Sigmoid colon (tissue), 6 donors: ENCODE measurements at regions not wholly inside any gene's neighbourhood (a gene's known extent, or its start where the extent isn't known, plus 50 kb on each side); places are given as distances from the start of the nearest gene placed in this dataset.

Source experiments
- DNase-seq: peaks from one replicate; pipeline ENCODE4 v3.0.0-alpha.2; 2019
- H3K27ac ChIP-seq, 4 donors: fragments of 200-600 bp; sonication (generic); one replicate each; pipeline ENCODE4 v1.5.1; 2016 to 2019; ENCODE audit warnings: mild to moderate bottlenecking in 1 of 4
- H3K27me3 ChIP-seq, 3 donors: fragments of 200-600 bp; sonication (generic); one replicate each; pipeline ENCODE4 v1.5.1; 2019; ENCODE audit warnings: mild to moderate bottlenecking in 1 of 3
- H3K36me3 ChIP-seq, 4 donors: fragments of 200-600 bp; sonication (generic); one replicate each; pipeline ENCODE4 v1.5.1; 2016 to 2019
- H3K4me1 ChIP-seq, 4 donors: fragments of 200-600 bp; sonication (generic); one replicate each; pipeline ENCODE4 v1.5.1; 2017 to 2019
- H3K4me3 ChIP-seq, 4 donors: fragments of 200-600 bp; sonication (generic); one replicate each; pipeline ENCODE4 v1.5.1; 2017 to 2019; ENCODE audit warnings: mild to moderate bottlenecking in 2 of 4, moderate library complexity in 1 of 4
- H3K9me3 ChIP-seq, 4 donors: fragments of 200-600 bp in 3 of 4; sonication (generic) in 3 of 4; one replicate each; pipeline versions ENCODE4 v1.5.1 to v1.6.1; 2013 to 2019
- CTCF ChIP-seq, 4 experiments: fragments of 450-650 bp in 3 of 4; fragments of 200-600 bp in 1 of 4; IDR thresholded peaks; one replicate each; pipeline ENCODE4 v1.5.1; 2016 to 2019; ENCODE audit warnings: antibody characterized with exemption in 4 of 4, mild to moderate bottlenecking in 3 of 4, moderate library complexity in 2 of 4
- EP300 ChIP-seq, 4 donors: sonication (generic); formaldehyde crosslinking; IDR thresholded peaks; one replicate each; pipeline ENCODE4 v1.6.1; 2017; ENCODE audit warnings: antibody characterized with exemption in 4 of 4
- POLR2A ChIP-seq, 2 donors: fragments of 450-650 bp; IDR thresholded peaks; one replicate each; pipeline ENCODE4 v1.6.1; 2016; ENCODE audit warnings: antibody characterized with exemption in 2 of 2, mild to moderate bottlenecking in 2 of 2, moderate library complexity in 2 of 2
- POLR2AphosphoS5 ChIP-seq, 4 donors: sonication (generic); formaldehyde crosslinking; IDR thresholded peaks; one replicate each; pipeline ENCODE4 v1.6.1; 2017; ENCODE audit warnings: antibody characterized with exemption in 4 of 4
- WGBS, 2 donors: extraction: QIAGEN DNeasy Blood & Tissue Kit; methylation state at CpG; one replicate each; pipeline ENCODE4 v1.1.7; 2013; 5-methylcytosine and 5-hydroxymethylcytosine counted together
- intact Hi-C: fragments of 100-400 bp; cut with DNase I; formaldehyde crosslinking; loops from one replicate; pipeline ENCODE4 v1.15.1; 2023
- donor health status: healthy with polysubstance abuse.
- donor health status: healthy.

GRCh38 chr6:77136086-77136485 lies 327.2 kb downstream of the HTR1B start:
- Histone ChIP-seq H3K4me1 (no peaks in the 10 kb centered on the region), H3K4me3 (no peak overlapping the region), H3K27ac (no peak overlapping the region), H3K36me3 (no peaks in the 10 kb centered on the region), H3K9me3 (no peaks in the 10 kb centered on the region), H3K27me3 (no peaks in the 10 kb centered on the region)
- DNase-seq: no peak
- intact Hi-C loops: no loop called here
- TF ChIP-seq EP300 (IDR thresholded peaks at IDR 0.05) (no peak), POLR2AphosphoS5 (IDR thresholded peaks at IDR 0.05) (no peak)

- no peaks in the 10 kb centered on the region for H3K36me3 ChIP-seq
- 87 to 88% methylated on average over 5 of the region's 5 CpGs for WGBS, 2 donors
- no peaks in the 10 kb centered on the region for H3K27me3 ChIP-seq
- no peak overlapping the region for H3K4me3 ChIP-seq
- no peaks in the 10 kb centered on the region for H3K4me1 ChIP-seq
- no peak overlapping the region for H3K27ac ChIP-seq
- intact Hi-C loops: no loop called here
- peaks cover 0 to 6% (median 0%) of the 10 kb centered on the region in 4 donors for H3K9me3 ChIP-seq
- TF ChIP-seq POLR2A (IDR thresholded peaks at IDR 0.05) (no peak), EP300 (IDR thresholded peaks at IDR 0.05) (no peak), CTCF (IDR thresholded peaks at IDR 0.05) (no peak), POLR2AphosphoS5 (IDR thresholded peaks at IDR 0.05) (no peak)
- no peak for DNase-seq
Observed at GRCh38 chr6:77133031-77133430, 330.3 kb downstream of the HTR1B start.

GRCh38 chr6:77131426-77131825 lies 331.9 kb downstream of the HTR1B start:
- DNase-seq: no peak
- WGBS, 2 donors: 92 to 94% methylated on average over 4 of the region's 4 CpGs
- H3K4me3 ChIP-seq: no peak overlapping the region
- H3K27me3 ChIP-seq: no peaks in the 10 kb centered on the region
- intact Hi-C loops: no loop called here
- H3K4me1 ChIP-seq: no peaks in the 10 kb centered on the region
- H3K36me3 ChIP-seq: no peaks in the 10 kb centered on the region
- TF ChIP-seq CTCF (IDR thresholded peaks at IDR 0.05) (no peak), EP300 (IDR thresholded peaks at IDR 0.05) (no peak)
- H3K27ac ChIP-seq: no peak overlapping the region
- peaks cover 0 to 6% (median 0%) of the 10 kb centered on the region in 4 donors for H3K9me3 ChIP-seq

- intact Hi-C loops: no loop called here
- Histone ChIP-seq H3K27ac (no peak overlapping the region), H3K36me3 (no peaks in the 10 kb centered on the region), H3K4me1 (no peaks in the 10 kb centered on the region), H3K27me3 (no peaks in the 10 kb centered on the region), H3K9me3 (peaks cover 0 to 6% (median 1%) of the 10 kb centered on the region in 4 donors), H3K4me3 (no peak overlapping the region)
- no peak for DNase-seq
- TF ChIP-seq POLR2AphosphoS5 (IDR thresholded peaks at IDR 0.05) (no peak), CTCF (IDR thresholded peaks at IDR 0.05) (no peak), POLR2A (IDR thresholded peaks at IDR 0.05) (no peak), EP300 (IDR thresholded peaks at IDR 0.05) (no peak)
- 87 to 98% methylated on average over 1 of the region's 1 CpG for WGBS, 2 donors
Observed at GRCh38 chr6:77124604-77125003, 338.7 kb downstream of the HTR1B start.

- TF ChIP-seq CTCF (IDR thresholded peaks at IDR 0.05) (no peak), POLR2A (IDR thresholded peaks at IDR 0.05) (no peak), EP300 (IDR thresholded peaks at IDR 0.05) (no peak), POLR2AphosphoS5 (IDR thresholded peaks at IDR 0.05) (no peak)
Observed at GRCh38 chr6:77123527-77123926, 339.8 kb downstream of the HTR1B start.

More at GRCh38 chr6:77123527-77123926, 339.8 kb downstream of the HTR1B start:
- H3K36me3 ChIP-seq: no peaks in the 10 kb centered on the region
- no peak overlapping the region for H3K4me3 ChIP-seq
- H3K4me1 ChIP-seq: no peaks in the 10 kb centered on the region
- peaks cover 0 to 2% (median 0%) of the 10 kb centered on the region in 4 donors for H3K9me3 ChIP-seq
- no peak overlapping the region for H3K27ac ChIP-seq
- H3K27me3 ChIP-seq: no peaks in the 10 kb centered on the region
- DNase-seq: no peak
- WGBS, 2 donors: 93 to 94% methylated on average over 3 of the region's 3 CpGs
- intact Hi-C loops: no loop called here
